ENCODE measurements at regions not wholly inside any gene's neighbourhood (a gene's known extent, or its start where the extent isn't known, plus 50 kb on each side); places are given as distances from the start of the nearest gene placed in this dataset.

DNA sequence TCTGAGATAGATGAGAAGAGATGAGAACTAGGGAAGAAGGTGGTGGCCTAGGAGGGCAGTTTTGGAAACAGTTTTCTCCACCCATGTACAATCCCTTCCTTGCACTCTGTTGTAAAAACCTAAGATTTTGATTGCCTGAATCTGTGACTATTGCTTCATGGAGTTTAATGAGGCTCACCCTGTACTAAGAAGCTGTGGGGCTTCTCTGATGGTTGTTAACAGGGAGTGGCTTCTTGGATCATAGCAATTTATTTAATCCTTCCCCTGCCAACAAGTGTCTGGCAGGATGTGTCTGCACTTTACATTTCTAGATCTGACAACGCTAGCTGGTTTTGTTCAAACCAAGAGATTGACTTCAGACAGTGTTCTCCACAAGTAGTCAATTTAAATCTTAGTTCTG, 74.7 kb upstream of the C5orf46 start:
- Histone ChIP-seq H3K27me3 (no peaks in the 10 kb centered on the region), H3K4me1 (no peaks in the 10 kb centered on the region), H3K27ac (no peak overlapping the region), H3K36me3 (no peaks in the 10 kb centered on the region), H3K4me3 (no peak overlapping the region), H3K9me3 (no peaks in the 10 kb centered on the region)
- intact Hi-C loops (cut with DNase I): no loop called here
- DNase-seq (ENCODE audit: extremely low spot score in 2 of 2): no peak
- TF ChIP-seq POLR2AphosphoS5 (IDR thresholded peaks at IDR 0.05; ENCODE audit: insufficient read depth in 1 of 2, low read depth in 1 of 2) (no peak), POLR2A (IDR thresholded peaks at IDR 0.05) (no peak)
- TF ChIP-seq, protein P1, sequence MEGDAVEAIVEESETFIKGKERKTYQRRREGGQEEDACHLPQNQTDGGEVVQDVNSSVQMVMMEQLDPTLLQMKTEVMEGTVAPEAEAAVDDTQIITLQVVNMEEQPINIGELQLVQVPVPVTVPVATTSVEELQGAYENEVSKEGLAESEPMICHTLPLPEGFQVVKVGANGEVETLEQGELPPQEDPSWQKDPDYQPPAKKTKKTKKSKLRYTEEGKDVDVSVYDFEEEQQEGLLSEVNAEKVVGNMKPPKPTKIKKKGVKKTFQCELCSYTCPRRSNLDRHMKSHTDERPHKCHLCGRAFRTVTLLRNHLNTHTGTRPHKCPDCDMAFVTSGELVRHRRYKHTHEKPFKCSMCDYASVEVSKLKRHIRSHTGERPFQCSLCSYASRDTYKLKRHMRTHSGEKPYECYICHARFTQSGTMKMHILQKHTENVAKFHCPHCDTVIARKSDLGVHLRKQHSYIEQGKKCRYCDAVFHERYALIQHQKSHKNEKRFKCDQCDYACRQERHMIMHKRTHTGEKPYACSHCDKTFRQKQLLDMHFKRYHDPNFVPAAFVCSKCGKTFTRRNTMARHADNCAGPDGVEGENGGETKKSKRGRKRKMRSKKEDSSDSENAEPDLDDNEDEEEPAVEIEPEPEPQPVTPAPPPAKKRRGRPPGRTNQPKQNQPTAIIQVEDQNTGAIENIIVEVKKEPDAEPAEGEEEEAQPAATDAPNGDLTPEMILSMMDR (IDR thresholded peaks at IDR 0.05): no peak

DNA sequence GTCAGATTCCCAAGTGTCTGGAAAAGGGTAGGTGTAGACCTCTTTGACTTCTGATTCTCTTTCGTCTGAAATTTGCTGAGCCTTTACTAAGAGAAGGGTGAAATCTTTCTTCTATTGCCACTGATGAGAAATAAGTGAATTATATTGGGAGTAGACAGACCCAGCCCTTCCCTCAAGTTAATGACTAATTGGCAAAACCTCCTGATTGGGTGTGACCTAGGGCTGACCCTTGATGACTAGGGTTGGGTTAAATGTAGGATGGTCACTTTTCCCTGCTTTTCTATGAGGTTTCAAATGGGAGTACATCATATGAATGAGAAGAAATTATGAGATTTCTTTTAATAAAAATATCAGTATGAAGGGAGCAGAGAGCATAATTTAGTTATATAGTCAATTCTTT, 73.4 kb upstream of the C5orf46 start:
- Histone ChIP-seq H3K36me3 (no peaks in the 10 kb centered on the region), H3K4me1 (no peaks in the 10 kb centered on the region), H3K9me3 (no peaks in the 10 kb centered on the region), H3K27ac (no peak overlapping the region), H3K27me3 (no peaks in the 10 kb centered on the region), H3K4me3 (no peak overlapping the region)
- intact Hi-C loops (cut with DNase I): no loop called here
- DNase-seq (ENCODE audit: extremely low spot score in 2 of 2): no peak
- TF ChIP-seq POLR2AphosphoS5 (IDR thresholded peaks at IDR 0.05; ENCODE audit: insufficient read depth in 1 of 2, low read depth in 1 of 2) (no peak), POLR2A (IDR thresholded peaks at IDR 0.05) (no peak)
- TF ChIP-seq, protein P1 (IDR thresholded peaks at IDR 0.05): no peak

DNA sequence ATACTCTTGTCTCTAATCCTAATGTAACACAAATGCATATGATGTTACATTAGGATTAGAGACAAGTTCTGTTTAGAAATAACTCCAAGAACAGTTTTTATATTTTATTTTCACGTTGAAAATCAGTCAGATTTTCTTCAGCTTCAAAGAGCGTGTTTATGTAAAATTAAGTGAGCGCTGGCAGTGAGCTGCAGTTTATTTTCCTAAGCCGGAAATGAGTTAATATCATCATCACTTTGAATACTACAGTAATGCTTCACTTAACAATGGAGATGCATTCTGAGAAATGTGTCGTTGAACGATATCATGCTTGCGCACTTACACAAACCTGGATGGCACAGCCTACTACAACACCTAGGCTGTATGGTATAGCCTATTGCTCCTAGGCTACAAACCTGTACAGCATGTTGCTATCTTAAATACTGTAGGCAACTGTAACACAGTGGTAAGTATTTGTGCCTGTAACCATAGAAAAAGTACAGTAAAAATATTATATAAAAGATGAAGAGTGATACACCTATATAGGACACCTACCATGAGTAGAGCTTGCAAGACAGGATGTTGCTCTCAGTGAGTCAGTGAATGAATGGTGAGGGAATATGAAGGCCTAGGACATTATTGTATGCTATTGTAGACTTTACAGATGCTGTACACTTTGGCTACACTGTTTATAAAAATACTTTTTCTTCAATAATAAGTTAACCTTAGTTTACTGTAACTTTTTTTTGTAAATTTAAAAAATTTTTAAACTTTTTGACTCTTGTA, 65.9 kb upstream of the C5orf46 start:
- intact Hi-C loops (cut with DNase I): no loop called here
- TF ChIP-seq, protein P1 (IDR thresholded peaks at IDR 0.05): no peak
- TF ChIP-seq POLR2AphosphoS5 (IDR thresholded peaks at IDR 0.05; ENCODE audit: insufficient read depth in 1 of 2, low read depth in 1 of 2) (no peak), POLR2A (IDR thresholded peaks at IDR 0.05) (no peak)
- Histone ChIP-seq H3K4me1 (no peaks in the 10 kb centered on the region), H3K9me3 (no peaks in the 10 kb centered on the region), H3K4me3 (no peak overlapping the region), H3K27ac (no peak overlapping the region), H3K27me3 (no peaks in the 10 kb centered on the region), H3K36me3 (no peaks in the 10 kb centered on the region)
- no peak for DNase-seq (ENCODE audit: extremely low spot score in 2 of 2)

DNA sequence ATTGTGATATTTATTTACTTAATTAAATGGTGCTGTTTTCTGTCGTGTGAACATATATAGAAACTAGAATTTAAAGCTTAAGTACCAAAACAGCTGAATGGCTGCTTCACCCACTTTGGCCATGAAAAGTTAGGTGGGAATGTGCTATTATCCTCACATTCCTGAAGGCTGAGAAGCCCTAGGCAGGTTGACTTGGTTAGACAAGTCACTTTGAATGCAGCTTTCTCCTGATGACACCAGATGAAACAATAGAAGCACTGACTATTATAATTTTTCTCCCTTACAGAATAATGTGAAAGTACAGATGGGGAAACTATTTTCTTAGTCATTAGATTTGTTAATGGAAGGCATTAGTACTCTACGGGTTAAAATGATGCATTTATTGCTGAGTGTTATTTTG, 65.1 kb upstream of the C5orf46 start:
- intact Hi-C loops (cut with DNase I): no loop called here
- Histone ChIP-seq H3K27ac (no peak overlapping the region), H3K4me1 (peaks cover under 1% of the 10 kb centered on the region), H3K36me3 (no peaks in the 10 kb centered on the region), H3K27me3 (no peaks in the 10 kb centered on the region), H3K4me3 (no peak overlapping the region), H3K9me3 (no peaks in the 10 kb centered on the region)
- no peak for TF ChIP-seq POLR2AphosphoS5 (IDR thresholded peaks at IDR 0.05; ENCODE audit: insufficient read depth in 1 of 2, low read depth in 1 of 2)
- TF ChIP-seq, protein P1 (IDR thresholded peaks at IDR 0.05): no peak
- no peak for TF ChIP-seq POLR2A (IDR thresholded peaks at IDR 0.05)
- no peak for DNase-seq (ENCODE audit: extremely low spot score in 2 of 2)

DNA sequence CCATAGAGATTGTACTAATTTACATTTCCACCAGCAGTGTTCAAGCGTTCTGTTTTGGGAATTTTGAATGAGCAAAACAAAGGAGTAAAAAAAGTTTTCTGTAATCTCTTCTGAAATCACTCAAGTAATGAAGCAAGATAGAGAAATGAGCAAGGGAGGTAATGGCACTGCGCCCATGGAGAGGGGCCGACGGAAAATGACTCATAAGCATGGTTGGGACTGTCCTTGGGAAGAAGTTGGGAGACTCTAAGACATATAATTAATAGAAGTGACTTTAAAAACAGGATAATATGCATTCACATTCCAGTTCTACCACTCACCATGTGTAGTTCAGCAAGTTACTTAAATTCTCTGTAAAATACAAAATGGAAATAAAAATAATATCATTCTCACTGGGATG, 62.5 kb upstream of the C5orf46 start:
- TF ChIP-seq POLR2A (IDR thresholded peaks at IDR 0.05) (no peak), POLR2AphosphoS5 (IDR thresholded peaks at IDR 0.05; ENCODE audit: insufficient read depth in 1 of 2, low read depth in 1 of 2) (no peak)
- TF ChIP-seq, protein P1 (IDR thresholded peaks at IDR 0.05): no peak
- Histone ChIP-seq H3K27me3 (no peaks in the 10 kb centered on the region), H3K9me3 (no peaks in the 10 kb centered on the region), H3K4me1 (peaks cover 6% of the 10 kb centered on the region), H3K27ac (no peak overlapping the region), H3K36me3 (no peaks in the 10 kb centered on the region), H3K4me3 (no peak overlapping the region)
- DNase-seq (ENCODE audit: extremely low spot score in 2 of 2): no peak
- intact Hi-C loops (cut with DNase I): no loop called here
